SU-DHL-6 (cell line): ENCODE measurements at regions not wholly inside any gene's neighbourhood (a gene's known extent, or its start where the extent isn't known, plus 50 kb on each side); places are given as distances from the start of the nearest gene placed in this dataset.

ENCODE experiments used
- CTCF ChIP-seq: fragments of 200-600 bp; sonication (generic); IDR thresholded peaks from one replicate; pipeline ENCODE4 v1.5.1; 2017; ENCODE audit warnings: antibody characterized with exemption, mild to moderate bottlenecking, low read length, moderate library complexity; ENCODE audit not compliant: insufficient read depth, poor library complexity, severe bottlenecking
- EZH2phosphoT487 ChIP-seq: fragments of 200-600 bp; sonication (generic), shearing (Covaris generic); conservative IDR thresholded peaks from 2 replicates; pipeline ENCODE4 v1.6.1; 2018; ENCODE audit warnings: mild to moderate bottlenecking, antibody characterized with exemption, low read length, moderate library complexity, mixed read lengths

GRCh38 chr5:66327008-66327407, 182.9 kb downstream of the SREK1 start:
- no peak for TF ChIP-seq CTCF
- TF ChIP-seq EZH2phosphoT487: no peak
